Activated T-helper 17 cell treated with anti-CD3 and anti-CD28 coated beads, Interleukin-2, amount 50 U/mL, for 72 hours (primary cell): ENCODE measurements at regions not wholly inside any gene's neighbourhood (a gene's known extent, or its start where the extent isn't known, plus 50 kb on each side); places are given as distances from the start of the nearest gene placed in this dataset.

Source experiments
- ATAC-seq: fragments of 150-1000 bp; cut with Tn5 transposase; replicated peaks from 2 replicates; pipeline ENCODE4 v1.10.0; 2021; ENCODE audit warnings: mild to moderate bottlenecking, moderate library complexity
- H3K27ac Mint-ChIP-seq: one replicate; pipeline ENCODE4 v1.8.0; 2022; ENCODE audit warnings: mixed read lengths
- H3K27me3 Mint-ChIP-seq: one replicate; pipeline ENCODE4 v1.8.0; 2022; ENCODE audit warnings: mixed read lengths
- H3K36me3 Mint-ChIP-seq: one replicate; pipeline ENCODE4 v1.8.0; 2022; ENCODE audit warnings: low read depth, mild to moderate bottlenecking, mixed read lengths
- H3K4me1 Mint-ChIP-seq: one replicate; pipeline ENCODE4 v1.8.0; 2022; ENCODE audit warnings: mixed read lengths
- H3K4me3 Mint-ChIP-seq: one replicate; pipeline ENCODE4 v1.8.0; 2022; ENCODE audit warnings: mild to moderate bottlenecking, mixed read lengths
- H3K9me3 Mint-ChIP-seq: one replicate; pipeline ENCODE4 v1.8.0; 2022; ENCODE audit warnings: mixed read lengths

- Mint-ChIP-seq H3K27me3 (peaks cover 6% of the 10 kb centered on the region), H3K9me3 (no peaks in the 10 kb centered on the region), H3K27ac (no peak overlapping the region), H3K4me3 (no peak overlapping the region), H3K36me3 (no peaks in the 10 kb centered on the region), H3K4me1 (no peaks in the 10 kb centered on the region)
- ATAC-seq, result no peak
These were observed 67.7 kb upstream of the NSMCE3 start for GRCh38 chr15:29337156-29337959.

GRCh38 chr15:29334544-29334943 lies 64.9 kb upstream of the NSMCE3 start:
- H3K4me1 Mint-ChIP-seq, result no peaks in the 10 kb centered on the region
- no peaks in the 10 kb centered on the region for H3K36me3 Mint-ChIP-seq
- H3K9me3 Mint-ChIP-seq, result no peaks in the 10 kb centered on the region
- no peak overlapping the region for H3K4me3 Mint-ChIP-seq
- H3K27me3 Mint-ChIP-seq, result peaks cover 13% of the 10 kb centered on the region
- no peak for ATAC-seq
- no peak overlapping the region for H3K27ac Mint-ChIP-seq

- ATAC-seq, result no peak
- no peaks in the 10 kb centered on the region for H3K9me3 Mint-ChIP-seq
- H3K27me3 Mint-ChIP-seq, result peaks cover 13% of the 10 kb centered on the region
- no peaks in the 10 kb centered on the region for H3K36me3 Mint-ChIP-seq
- H3K4me3 Mint-ChIP-seq, result no peak overlapping the region
- H3K27ac Mint-ChIP-seq, result no peak overlapping the region
- no peaks in the 10 kb centered on the region for H3K4me1 Mint-ChIP-seq
These were observed 63.6 kb upstream of the NSMCE3 start for GRCh38 chr15:29333261-29333660.

- Mint-ChIP-seq H3K4me1 (no peaks in the 10 kb centered on the region), H3K36me3 (no peaks in the 10 kb centered on the region), H3K27me3 (peaks cover 10% of the 10 kb centered on the region), H3K9me3 (no peaks in the 10 kb centered on the region), H3K27ac (no peak overlapping the region), H3K4me3 (no peak overlapping the region)
- no peak for ATAC-seq
These were observed 62.0 kb upstream of the NSMCE3 start for GRCh38 chr15:29331669-29332068.

- H3K4me1 Mint-ChIP-seq, result no peaks in the 10 kb centered on the region
- H3K36me3 Mint-ChIP-seq, result no peaks in the 10 kb centered on the region
- H3K27me3 Mint-ChIP-seq, result peaks cover 11% of the 10 kb centered on the region
- no peak for ATAC-seq
- no peak overlapping the region for H3K27ac Mint-ChIP-seq
- no peak overlapping the region for H3K4me3 Mint-ChIP-seq
- peaks cover under 1% of the 10 kb centered on the region for H3K9me3 Mint-ChIP-seq
These were observed 61.4 kb upstream of the NSMCE3 start for GRCh38 chr15:29331071-29331470.

GRCh38 chr15:29324746-29325145 lies 55.1 kb upstream of the NSMCE3 start:
- H3K36me3 Mint-ChIP-seq, result no peaks in the 10 kb centered on the region
- no peak for ATAC-seq
- H3K4me3 Mint-ChIP-seq, result no peak overlapping the region
- H3K27ac Mint-ChIP-seq, result no peak overlapping the region
- peaks cover 30% of the 10 kb centered on the region for H3K27me3 Mint-ChIP-seq
- H3K9me3 Mint-ChIP-seq, result peaks cover 26% of the 10 kb centered on the region
- no peaks in the 10 kb centered on the region for H3K4me1 Mint-ChIP-seq

- H3K27me3 Mint-ChIP-seq, result peaks cover 30% of the 10 kb centered on the region
- H3K4me1 Mint-ChIP-seq, result no peaks in the 10 kb centered on the region
- no peak overlapping the region for H3K4me3 Mint-ChIP-seq
- no peaks in the 10 kb centered on the region for H3K36me3 Mint-ChIP-seq
- no peak for ATAC-seq
- H3K9me3 Mint-ChIP-seq, result peaks cover 26% of the 10 kb centered on the region
- no peak overlapping the region for H3K27ac Mint-ChIP-seq
These were observed 53.9 kb upstream of the NSMCE3 start for GRCh38 chr15:29323557-29323956.

GRCh38 chr15:29322415-29322814 lies 52.8 kb upstream of the NSMCE3 start:
- H3K4me3 Mint-ChIP-seq, result no peak overlapping the region
- no peak overlapping the region for H3K27ac Mint-ChIP-seq
- no peaks in the 10 kb centered on the region for H3K4me1 Mint-ChIP-seq
- ATAC-seq, result no peak
- peaks cover 26% of the 10 kb centered on the region for H3K9me3 Mint-ChIP-seq
- peaks cover 33% of the 10 kb centered on the region for H3K27me3 Mint-ChIP-seq
- no peaks in the 10 kb centered on the region for H3K36me3 Mint-ChIP-seq

- Mint-ChIP-seq H3K36me3 (no peaks in the 10 kb centered on the region), H3K27ac (no peak overlapping the region), H3K9me3 (peaks cover 21% of the 10 kb centered on the region), H3K27me3 (peaks cover 26% of the 10 kb centered on the region), H3K4me1 (no peaks in the 10 kb centered on the region), H3K4me3 (no peak overlapping the region)
- ATAC-seq, result no peak
These were observed 50.8 kb upstream of the NSMCE3 start for GRCh38 chr15:29320420-29320819.

GRCh38 chr15:29319823-29320222 lies 50.2 kb upstream of the NSMCE3 start:
- peaks cover 17% of the 10 kb centered on the region for H3K9me3 Mint-ChIP-seq
- ATAC-seq, result no peak
- H3K4me1 Mint-ChIP-seq, result no peaks in the 10 kb centered on the region
- H3K4me3 Mint-ChIP-seq, result no peak overlapping the region
- H3K27me3 Mint-ChIP-seq, result peaks cover 26% of the 10 kb centered on the region
- H3K27ac Mint-ChIP-seq, result no peak overlapping the region
- no peaks in the 10 kb centered on the region for H3K36me3 Mint-ChIP-seq
